ENCODE measurements at regions not wholly inside any gene's neighbourhood (a gene's known extent, or its start where the extent isn't known, plus 50 kb on each side); places are given as distances from the start of the nearest gene placed in this dataset.
"Not testable (repeated sequence)": the region's sequence is repeated elsewhere in the genome, so short reads cannot be mapped to it uniquely, and the experiment has no call there.

GRCh38 chr3:72070005-72070404 lies 285.1 kb upstream of the PROK2 start:
- TF ChIP-seq CTCF (conservative IDR thresholded peaks at IDR 0.05; ENCODE audit: low read depth) = no peak
- POLR2A ChIA-PET (ENCODE audit: low non-redundant PET) = no interaction called here
- DNase-seq (ENCODE audit: low spot score) = no peak
- CTCF ChIA-PET = interaction anchor here (0.6 kb wide), 1 partner anchor 325 kb away, joined by 4 read pairs; no protein-coding TSS in a partner anchor
- no peak overlapping the region for H3K27ac ChIP-seq

GRCh38 chr3:72069543-72069942 lies 284.6 kb upstream of the PROK2 start:
- CTCF ChIA-PET = interaction anchor here (0.6 kb wide), 1 partner anchor 325 kb away, joined by 4 read pairs; no protein-coding TSS in a partner anchor
- TF ChIP-seq CTCF (conservative IDR thresholded peaks at IDR 0.05; ENCODE audit: low read depth) = no peak
- H3K27ac ChIP-seq = no peak overlapping the region
- no peak for DNase-seq (ENCODE audit: low spot score)
- POLR2A ChIA-PET (ENCODE audit: low non-redundant PET) = no interaction called here

GRCh38 chr3:72068621-72069020 lies 283.7 kb upstream of the PROK2 start:
- CTCF ChIA-PET = no interaction called here
- POLR2A ChIA-PET (ENCODE audit: low non-redundant PET) = no interaction called here
- DNase-seq (ENCODE audit: low spot score) = no peak
- no peak for TF ChIP-seq CTCF (conservative IDR thresholded peaks at IDR 0.05; ENCODE audit: low read depth)
- no peak overlapping the region for H3K27ac ChIP-seq

DNA sequence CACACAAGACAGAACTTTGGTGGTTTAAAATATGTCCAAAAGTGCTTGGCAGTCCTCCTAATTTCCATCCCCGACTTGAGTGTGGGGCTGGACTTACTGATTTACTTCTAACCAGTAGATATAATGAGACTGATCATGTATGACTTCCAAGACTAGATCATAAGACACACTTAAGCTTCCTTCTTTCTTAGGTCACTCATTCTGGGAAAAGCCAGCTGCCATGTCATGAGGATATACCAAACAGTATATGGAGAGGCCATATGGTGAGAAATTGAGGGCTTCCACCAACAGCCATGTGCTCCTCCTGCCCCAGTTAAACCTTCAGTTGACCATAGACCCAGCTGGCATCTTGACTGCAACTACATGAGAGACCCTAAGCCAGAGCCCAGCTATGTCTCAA lies 282.8 kb upstream of the PROK2 start:
- DNase-seq (ENCODE audit: low spot score) = no peak
- CTCF ChIA-PET = interaction anchor here (0.6 kb wide), 1 partner anchor 815 kb away, joined by 3 read pairs; no protein-coding TSS in a partner anchor
- POLR2A ChIA-PET (ENCODE audit: low non-redundant PET) = no interaction called here
- no peak for TF ChIP-seq CTCF (conservative IDR thresholded peaks at IDR 0.05; ENCODE audit: low read depth)
- no peak overlapping the region for H3K27ac ChIP-seq

- ChIA-PET CTCF (no interaction called here), POLR2A (ENCODE audit: low non-redundant PET) (no interaction called here)
- TF ChIP-seq CTCF (conservative IDR thresholded peaks at IDR 0.05; ENCODE audit: low read depth) = no peak
- no peak for DNase-seq (ENCODE audit: low spot score)
- H3K27ac ChIP-seq = no peak overlapping the region
Measured at GRCh38 chr3:72065872-72066641, 281.1 kb upstream of the PROK2 start.

GRCh38 chr3:72065236-72065635 lies 280.3 kb upstream of the PROK2 start:
- no peak overlapping the region for H3K27ac ChIP-seq
- ChIA-PET POLR2A (ENCODE audit: low non-redundant PET) (no interaction called here), CTCF (no interaction called here)
- DNase-seq (ENCODE audit: low spot score) = no peak
- TF ChIP-seq CTCF (conservative IDR thresholded peaks at IDR 0.05; ENCODE audit: low read depth) = no peak

DNA sequence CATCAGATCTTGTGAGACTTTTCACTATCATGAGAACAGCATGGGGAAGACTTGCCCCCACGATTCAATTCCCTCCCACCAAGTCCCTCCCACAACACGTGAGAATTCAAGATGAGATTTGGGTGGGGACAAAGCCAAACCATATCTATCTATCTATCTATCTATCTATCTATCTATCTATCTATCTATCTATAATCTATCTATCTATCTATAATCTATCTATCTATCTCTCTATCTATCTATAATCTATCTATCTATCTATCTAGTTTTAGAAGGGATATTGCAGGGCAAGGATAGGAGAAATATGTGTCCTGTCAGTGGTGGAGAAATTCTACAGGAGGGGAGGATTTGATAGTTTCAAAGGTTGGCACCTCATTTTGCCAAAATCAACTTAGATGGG lies 279.8 kb upstream of the PROK2 start:
- POLR2A ChIA-PET (ENCODE audit: low non-redundant PET); H3K27ac ChIP-seq; CTCF ChIA-PET: not testable (repeated sequence)

More for the DNA sequence above, 279.8 kb upstream of the PROK2 start:
- DNase-seq (ENCODE audit: low spot score) = not testable (repeated sequence)
